Activated CD4-positive, alpha-beta memory T cell treated with anti-CD3 and anti-CD28 coated beads for 36 hours (primary cell): ENCODE measurements at regions not wholly inside any gene's neighbourhood (a gene's known extent, or its start where the extent isn't known, plus 50 kb on each side); places are given as distances from the start of the nearest gene placed in this dataset.
"Not testable (repeated sequence)": the region's sequence is repeated elsewhere in the genome, so short reads cannot be mapped to it uniquely, and the experiment has no call there.

ENCODE experiments used
- CTCF ChIA-PET: fragments of 350-600 bp; sonication (Branson Sonifier 250); formaldehyde crosslinking; loops from one replicate; lab custom pipeline; 2021; ENCODE audit warnings: antibody characterized with exemption, inconsistent platforms; lab: Charles Lee
- POLR2A ChIA-PET: fragments of 350-600 bp; sonication (Branson Sonifier 250); formaldehyde crosslinking; loops from one replicate; lab custom pipeline; 2021; ENCODE audit warnings: antibody characterized with exemption; lab: Charles Lee
- DNase-seq: peaks from one replicate; pipeline ENCODE4 v3.0.0-alpha.2; 2020
- H3K27ac Mint-ChIP-seq: one replicate; pipeline ENCODE4 v1.8.0; 2021; ENCODE audit warnings: mixed read lengths
- H3K27me3 Mint-ChIP-seq: one replicate; pipeline ENCODE4 v1.8.0; 2021; ENCODE audit warnings: mixed read lengths
- H3K36me3 Mint-ChIP-seq: one replicate; pipeline ENCODE4 v1.8.0; 2021; ENCODE audit warnings: mixed read lengths
- H3K4me1 Mint-ChIP-seq: one replicate; pipeline ENCODE4 v1.8.0; 2021; ENCODE audit warnings: low read depth, mixed read lengths
- H3K4me3 Mint-ChIP-seq: one replicate; pipeline ENCODE4 v1.8.0; 2021; ENCODE audit warnings: mild to moderate bottlenecking, mixed read lengths
- H3K9me3 Mint-ChIP-seq: one replicate; pipeline ENCODE4 v1.8.0; 2021; ENCODE audit warnings: mixed read lengths
- intact Hi-C: fragments of 100-400 bp; cut with micrococcal nuclease; formaldehyde crosslinking; loops from one replicate; pipeline ENCODE4 v1.15.1; 2023

DNA sequence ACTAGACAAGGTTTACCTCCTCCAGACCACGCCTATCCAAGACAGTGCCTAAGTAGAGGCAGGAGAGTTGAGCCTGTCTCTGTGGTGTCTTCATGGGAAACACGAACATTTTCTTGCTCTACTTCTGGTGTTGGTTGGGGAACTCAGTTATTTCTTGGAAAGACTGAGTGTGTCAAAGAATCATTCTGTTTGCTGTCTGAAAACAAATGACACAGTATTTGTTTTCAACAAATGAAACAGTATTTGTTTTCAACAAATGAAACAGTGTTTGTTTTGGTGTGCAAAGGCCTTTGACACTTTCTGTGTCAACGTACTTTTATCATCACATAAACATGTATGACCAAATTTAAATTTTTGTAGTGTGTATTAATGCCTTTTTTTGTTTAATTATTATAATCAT lies 416.5 kb upstream of the NPAP1 start:
- H3K4me1 Mint-ChIP-seq, intact Hi-C loops, POLR2A ChIA-PET, H3K4me3 Mint-ChIP-seq, H3K27me3 Mint-ChIP-seq, H3K27ac Mint-ChIP-seq, CTCF ChIA-PET, H3K36me3 Mint-ChIP-seq, DNase-seq: not testable (repeated sequence)
- peaks cover 10% of the 10 kb centered on the region for H3K9me3 Mint-ChIP-seq

DNA sequence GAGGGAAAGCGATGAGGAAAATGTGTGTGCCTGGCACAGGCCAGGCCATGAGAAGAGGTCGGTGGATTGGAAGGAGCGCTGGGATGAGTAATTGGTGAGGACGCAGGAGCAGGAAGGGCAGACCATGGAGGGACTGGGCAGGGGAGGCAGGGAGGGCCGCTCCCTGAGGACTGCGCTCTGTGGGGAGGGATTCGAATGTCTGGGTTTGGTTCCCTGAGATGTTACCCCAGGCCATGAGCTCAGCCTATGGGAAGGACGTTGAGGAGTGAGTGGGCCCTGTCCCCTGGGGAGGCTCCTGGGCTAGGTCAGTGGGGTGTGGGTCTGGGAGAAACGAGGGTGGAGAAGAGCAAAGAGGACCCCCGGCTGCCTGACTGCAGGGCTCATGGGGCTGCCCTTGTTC lies 415.2 kb upstream of the NPAP1 start:
- H3K36me3 Mint-ChIP-seq, intact Hi-C loops, POLR2A ChIA-PET, H3K4me1 Mint-ChIP-seq, H3K4me3 Mint-ChIP-seq, CTCF ChIA-PET, H3K27ac Mint-ChIP-seq, H3K27me3 Mint-ChIP-seq, DNase-seq, H3K9me3 Mint-ChIP-seq: not testable (repeated sequence)

DNA sequence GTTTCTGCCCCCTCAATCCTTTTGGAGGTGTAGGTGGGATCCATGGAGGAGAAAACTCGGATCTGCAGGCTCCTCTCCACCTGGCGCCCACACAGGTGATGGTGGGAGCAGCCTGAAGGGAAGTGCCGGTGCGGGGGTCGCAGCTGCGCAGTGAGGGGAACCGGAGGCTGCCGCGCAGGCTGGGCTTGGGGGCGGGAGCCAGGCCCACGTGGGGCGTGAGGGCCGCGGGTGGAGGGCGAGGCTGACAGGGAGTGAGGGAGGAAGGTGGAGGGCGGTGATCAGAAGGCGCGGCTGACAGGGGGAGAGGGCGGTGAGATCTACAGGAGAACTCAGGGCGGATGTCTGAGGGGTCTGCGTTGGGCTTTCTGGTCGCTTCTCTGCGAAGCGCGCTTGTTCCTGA lies 414.7 kb upstream of the NPAP1 start:
- H3K27ac Mint-ChIP-seq, H3K36me3 Mint-ChIP-seq, H3K4me3 Mint-ChIP-seq, intact Hi-C loops, CTCF ChIA-PET, H3K4me1 Mint-ChIP-seq, H3K9me3 Mint-ChIP-seq, H3K27me3 Mint-ChIP-seq, POLR2A ChIA-PET, DNase-seq: not testable (repeated sequence)

DNA sequence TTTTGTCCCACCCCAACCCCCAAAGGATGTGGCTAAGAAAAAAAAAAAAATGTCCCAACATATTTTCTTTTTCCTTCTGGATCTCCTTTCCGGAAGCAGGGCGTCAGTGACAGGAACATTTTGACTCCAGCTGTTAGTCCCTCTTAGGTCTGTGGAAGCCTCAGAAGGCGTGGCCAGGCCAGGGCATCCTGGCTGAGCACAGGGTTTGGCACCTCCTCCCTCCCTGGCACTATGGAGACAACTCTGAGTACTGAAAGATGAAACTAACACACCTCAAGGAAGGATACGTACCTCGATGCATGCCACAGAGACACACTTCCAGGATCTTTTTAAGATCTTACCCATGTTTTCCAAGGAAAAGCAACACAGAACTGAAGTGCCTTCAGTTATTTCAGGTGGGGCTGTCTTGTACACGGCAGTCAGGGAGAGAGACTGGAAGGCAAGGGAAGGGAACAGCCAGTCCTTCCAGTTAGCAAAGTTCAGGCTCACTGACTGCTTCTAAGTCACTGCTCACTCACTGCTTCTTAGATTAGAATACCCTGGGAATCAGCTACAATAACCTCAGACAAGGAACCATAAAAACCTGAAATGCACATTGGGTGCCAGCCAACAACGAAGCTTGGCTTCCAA lies 406.9 kb upstream of the NPAP1 start:
- intact Hi-C loops, result not testable (repeated sequence)

DNA sequence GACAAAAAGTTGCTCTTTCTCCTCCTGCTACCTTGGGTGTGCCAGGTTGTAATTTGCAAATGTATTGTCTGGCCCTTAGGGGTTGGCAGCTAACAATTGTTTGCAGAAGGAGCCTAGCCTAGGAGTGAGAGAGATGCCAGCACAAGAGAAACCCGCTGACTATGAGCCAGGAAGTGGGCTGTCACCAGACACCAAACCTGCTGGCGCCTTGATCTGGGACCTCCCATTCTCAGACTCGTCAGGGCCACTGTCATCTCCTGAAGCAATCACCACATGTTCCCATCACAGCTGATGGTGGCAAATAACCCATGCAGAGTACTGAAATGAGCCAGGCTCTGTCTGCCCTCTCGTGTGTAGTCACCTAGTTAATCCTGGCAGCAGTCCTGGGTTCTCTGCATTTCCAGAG lies 406.4 kb upstream of the NPAP1 start:
- POLR2A ChIA-PET, result no interaction called here
- Mint-ChIP-seq H3K27me3 (no peaks in the 10 kb centered on the region), H3K9me3 (peaks cover 11% of the 10 kb centered on the region), H3K36me3 (no peaks in the 10 kb centered on the region), H3K4me3 (no peak overlapping the region), H3K27ac (no peak overlapping the region), H3K4me1 (no peaks in the 10 kb centered on the region)
- intact Hi-C loops, result no loop called here
- no peak for DNase-seq
- CTCF ChIA-PET, result no interaction called here

More for the DNA sequence above, 406.9 kb upstream of the NPAP1 start:
- H3K27me3 Mint-ChIP-seq, H3K27ac Mint-ChIP-seq, POLR2A ChIA-PET, CTCF ChIA-PET, DNase-seq, H3K36me3 Mint-ChIP-seq, H3K4me1 Mint-ChIP-seq, H3K4me3 Mint-ChIP-seq: not testable (repeated sequence)
- H3K9me3 Mint-ChIP-seq, result peaks cover 11% of the 10 kb centered on the region

- no peaks in the 10 kb centered on the region for H3K36me3 Mint-ChIP-seq
- H3K27ac Mint-ChIP-seq, result no peak overlapping the region
- DNase-seq, result no peak
- POLR2A ChIA-PET, result no interaction called here
- H3K27me3 Mint-ChIP-seq, result no peaks in the 10 kb centered on the region
- peaks cover 11% of the 10 kb centered on the region for H3K9me3 Mint-ChIP-seq
- intact Hi-C loops, result no loop called here
- H3K4me3 Mint-ChIP-seq, result no peak overlapping the region
- H3K4me1 Mint-ChIP-seq, result no peaks in the 10 kb centered on the region
- CTCF ChIA-PET, result no interaction called here
These were observed 405.7 kb upstream of the NPAP1 start for GRCh38 chr15:24269923-24270322.

- DNase-seq, H3K27ac Mint-ChIP-seq, H3K4me3 Mint-ChIP-seq, CTCF ChIA-PET, POLR2A ChIA-PET, intact Hi-C loops, H3K27me3 Mint-ChIP-seq, H3K4me1 Mint-ChIP-seq, H3K36me3 Mint-ChIP-seq: not testable (repeated sequence)
- H3K9me3 Mint-ChIP-seq, result peaks cover 11% of the 10 kb centered on the region
These were observed 403.9 kb upstream of the NPAP1 start for GRCh38 chr15:24271496-24272244.

DNA sequence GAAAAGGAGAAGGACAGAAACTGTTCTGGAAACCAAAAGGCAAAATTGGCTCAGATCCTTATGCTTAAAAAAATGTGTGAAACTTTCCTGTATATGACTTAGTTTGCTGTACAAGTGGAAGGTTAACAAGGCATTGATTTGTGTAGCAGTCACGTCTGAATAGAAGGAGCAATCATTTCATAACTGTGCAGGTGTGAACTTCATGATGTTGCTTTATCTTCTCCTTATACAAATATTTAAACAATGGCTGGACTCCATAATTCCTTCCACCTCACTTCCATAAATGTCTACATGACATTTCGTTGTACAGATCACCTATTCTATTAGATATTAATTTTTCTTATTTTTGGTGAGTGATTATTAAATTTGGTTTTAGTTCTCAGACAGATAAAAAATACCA lies 382.7 kb upstream of the NPAP1 start:
- intact Hi-C loops, result no loop called here
- H3K27me3 Mint-ChIP-seq, result no peaks in the 10 kb centered on the region
- DNase-seq, result no peak
- H3K36me3 Mint-ChIP-seq, result no peaks in the 10 kb centered on the region
- H3K9me3 Mint-ChIP-seq, result no peaks in the 10 kb centered on the region
- no peaks in the 10 kb centered on the region for H3K4me1 Mint-ChIP-seq
- ChIA-PET POLR2A (no interaction called here), CTCF (no interaction called here)
- H3K4me3 Mint-ChIP-seq, result no peak overlapping the region
- H3K27ac Mint-ChIP-seq, result no peak overlapping the region

DNA sequence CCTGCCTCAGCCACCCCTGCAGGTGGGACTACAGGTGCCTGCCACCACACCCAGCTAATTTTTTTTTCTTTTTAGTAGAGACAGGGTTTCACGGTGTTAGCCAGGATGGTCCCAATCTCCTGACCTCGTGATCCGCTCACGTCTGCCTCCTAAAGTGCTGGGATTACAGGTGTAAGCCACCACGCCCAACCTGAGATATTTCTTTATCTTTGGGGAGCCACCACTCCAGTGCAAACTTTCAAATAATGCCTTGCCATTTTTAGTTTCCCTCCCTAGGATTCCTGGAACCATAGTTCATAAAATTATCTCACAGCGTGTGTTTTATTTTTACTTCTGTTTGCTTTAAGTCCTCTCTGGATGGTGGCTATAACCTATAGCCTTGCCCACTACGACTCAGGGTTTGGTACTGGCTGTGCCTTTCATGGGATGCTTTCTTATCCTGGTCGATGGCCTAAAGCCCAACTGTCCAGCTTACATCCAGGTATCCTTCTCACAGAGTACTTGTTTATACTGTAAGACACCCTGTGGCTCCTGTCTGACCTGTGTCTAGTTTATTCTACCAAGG lies 374.7 kb upstream of the NPAP1 start:
- H3K4me1 Mint-ChIP-seq, DNase-seq, CTCF ChIA-PET, intact Hi-C loops, POLR2A ChIA-PET, H3K36me3 Mint-ChIP-seq, H3K27ac Mint-ChIP-seq, H3K4me3 Mint-ChIP-seq, H3K27me3 Mint-ChIP-seq, H3K9me3 Mint-ChIP-seq: not testable (repeated sequence)

DNA sequence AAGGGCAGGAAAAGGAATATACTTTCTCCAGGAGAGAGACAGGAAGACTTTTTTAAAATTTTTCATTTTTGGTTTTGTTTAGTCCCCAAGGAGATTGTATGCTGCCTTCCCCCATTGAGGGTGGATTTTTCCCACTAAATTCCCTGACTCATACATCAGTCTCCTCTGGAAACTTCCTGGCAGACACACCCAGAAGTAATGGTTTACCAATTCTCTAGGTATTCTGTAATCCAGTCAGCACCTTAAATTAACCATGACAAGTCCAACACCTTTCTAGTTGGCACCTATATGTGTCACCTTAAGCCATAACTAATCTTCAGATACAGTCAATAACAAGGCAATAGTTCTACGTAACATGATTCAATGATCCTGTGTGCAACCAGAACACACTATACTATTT lies 373.6 kb upstream of the NPAP1 start:
- POLR2A ChIA-PET, H3K4me1 Mint-ChIP-seq, H3K9me3 Mint-ChIP-seq, H3K27me3 Mint-ChIP-seq, DNase-seq, H3K4me3 Mint-ChIP-seq, H3K27ac Mint-ChIP-seq, H3K36me3 Mint-ChIP-seq, CTCF ChIA-PET, intact Hi-C loops: not testable (repeated sequence)

DNA sequence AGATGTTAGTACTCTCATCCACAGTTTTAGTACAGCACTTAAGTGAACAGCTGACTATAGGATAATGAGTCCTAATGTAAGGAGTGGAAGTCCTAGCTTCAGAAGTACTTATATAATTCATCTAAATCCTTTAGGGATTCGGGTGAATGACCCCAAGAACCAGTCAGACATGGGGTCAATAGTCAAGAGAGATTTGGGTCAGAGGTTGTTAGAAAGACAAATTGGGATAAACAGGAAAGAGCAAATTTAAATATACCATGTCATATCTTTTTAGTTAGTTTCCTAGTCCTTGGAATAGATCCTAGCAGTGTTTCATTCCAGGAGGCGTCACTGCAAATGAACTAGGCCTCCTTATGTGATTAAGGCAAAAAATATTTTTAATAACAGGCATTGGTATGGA lies 370.8 kb upstream of the NPAP1 start:
- H3K27me3 Mint-ChIP-seq, H3K9me3 Mint-ChIP-seq, intact Hi-C loops, H3K36me3 Mint-ChIP-seq, H3K4me3 Mint-ChIP-seq, POLR2A ChIA-PET, H3K27ac Mint-ChIP-seq, DNase-seq, H3K4me1 Mint-ChIP-seq, CTCF ChIA-PET: not testable (repeated sequence)

GRCh38 chr15:24305643-24306042 lies 369.9 kb upstream of the NPAP1 start:
- H3K4me3 Mint-ChIP-seq, H3K4me1 Mint-ChIP-seq, H3K27ac Mint-ChIP-seq, intact Hi-C loops, H3K36me3 Mint-ChIP-seq, CTCF ChIA-PET, H3K27me3 Mint-ChIP-seq, DNase-seq, H3K9me3 Mint-ChIP-seq, POLR2A ChIA-PET: not testable (repeated sequence)

DNA sequence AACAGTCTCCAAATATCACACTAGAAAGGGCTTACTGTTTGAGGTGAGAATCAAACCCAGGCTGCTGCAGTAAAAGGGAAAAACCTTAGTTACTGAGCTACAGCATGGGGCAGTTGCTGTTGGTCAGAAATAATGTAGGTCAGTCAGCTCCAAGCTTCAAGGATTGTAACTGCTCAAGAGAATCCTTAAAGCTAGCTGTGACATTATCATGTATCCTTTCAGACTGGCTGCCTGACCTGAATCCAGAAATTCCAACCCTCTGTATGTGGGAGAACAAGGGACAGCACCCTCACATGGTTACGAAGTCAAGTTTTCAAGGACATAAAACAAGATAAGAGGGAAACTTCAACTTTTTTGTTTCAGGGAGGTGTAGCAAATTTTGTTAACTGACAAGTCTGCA lies 365.9 kb upstream of the NPAP1 start:
- H3K36me3 Mint-ChIP-seq, H3K9me3 Mint-ChIP-seq, intact Hi-C loops, H3K27me3 Mint-ChIP-seq, H3K4me1 Mint-ChIP-seq, H3K4me3 Mint-ChIP-seq, DNase-seq, H3K27ac Mint-ChIP-seq, CTCF ChIA-PET, POLR2A ChIA-PET: not testable (repeated sequence)
